SK-N-SH treated with all-trans-retinoic acid at 6 μM for 48 hours (cell line): ENCODE measurements at regions not wholly inside any gene's neighbourhood (a gene's known extent, or its start where the extent isn't known, plus 50 kb on each side); places are given as distances from the start of the nearest gene placed in this dataset.
A peak's percentile ranks its signal among the peaks of the same experiment; 100 is the strongest.

Source experiments
- ATAC-seq: fragments of 200-7000 bp; cut with Tn5 transposase; 3 replicates; pipeline ENCODE4 v1.9.1; 2020; ENCODE audit warnings: mild to moderate bottlenecking, moderate library complexity
- ARNTL ChIP-seq: fragments of 450-650 bp; formaldehyde crosslinking; IDR thresholded peaks from 2 replicates; pipeline ENCODE4 v1.5.0; 2020; ENCODE audit warnings: low read depth, mild to moderate bottlenecking, moderate library complexity, borderline replicate concordance
- BACH2 ChIP-seq: fragments of 250-450 bp; sonication (Bioruptor Pico); IDR thresholded peaks from 2 replicates; pipeline ENCODE4 v1.9.0; 2021; ENCODE audit warnings: mild to moderate bottlenecking, borderline replicate concordance
- CSDC2 ChIP-seq: fragments of 250-450 bp; sonication (Bioruptor Pico); IDR thresholded peaks from 2 replicates; pipeline ENCODE4 v1.5.0; 2020; ENCODE audit warnings: mild to moderate bottlenecking, moderate library complexity
- ESRRG ChIP-seq: fragments of 250-450 bp; sonication (Bioruptor Pico); IDR thresholded peaks from 2 replicates; pipeline ENCODE4 v1.6.1; 2021; ENCODE audit warnings: mild to moderate bottlenecking
- GLIS3 ChIP-seq: fragments of 250-450 bp; sonication (Bioruptor Pico); IDR thresholded peaks from 2 replicates; pipeline ENCODE4 v1.5.0; 2020; ENCODE audit warnings: mild to moderate bottlenecking, moderate library complexity
- ISL1 ChIP-seq: fragments of 250-450 bp; sonication (Bioruptor Pico); IDR thresholded peaks from 2 replicates; pipeline ENCODE4 v2.1.2; 2022; ENCODE audit warnings: mild to moderate bottlenecking, moderate library complexity
- OSR1 ChIP-seq: fragments of 250-450 bp; sonication (Bioruptor Pico); IDR thresholded peaks from 2 replicates; pipeline ENCODE4 v1.8.0; 2022; ENCODE audit warnings: moderate library complexity, mild to moderate bottlenecking, inconsistent platforms
- PATZ1 ChIP-seq: fragments of 250-450 bp; sonication (Bioruptor Pico); IDR thresholded peaks from 2 replicates; pipeline ENCODE4 v1.8.0; 2020; ENCODE audit warnings: mild to moderate bottlenecking, moderate library complexity, borderline replicate concordance
- POU6F1 ChIP-seq: fragments of 250-450 bp; sonication (Bioruptor Pico); IDR thresholded peaks from 2 replicates; pipeline ENCODE4 v1.8.0; 2021; ENCODE audit warnings: low read depth, mild to moderate bottlenecking, moderate library complexity, borderline replicate concordance
- PPARA ChIP-seq: fragments of 250-450 bp; sonication (Bioruptor Pico); IDR thresholded peaks from 2 replicates; pipeline ENCODE4 v1.5.0; 2020; ENCODE audit warnings: mild to moderate bottlenecking, borderline replicate concordance
- RARB ChIP-seq: fragments of 250-450 bp; sonication (Bioruptor Pico); IDR thresholded peaks from 2 replicates; pipeline ENCODE4 v1.8.0; 2021; ENCODE audit warnings: mild to moderate bottlenecking, moderate library complexity
- SNAI2 ChIP-seq: fragments of 250-450 bp; sonication (Bioruptor Pico); IDR thresholded peaks from 2 replicates; pipeline ENCODE4 v1.5.0; 2020; ENCODE audit warnings: mild to moderate bottlenecking, moderate library complexity
- TCF4 ChIP-seq: fragments of 250-450 bp; sonication (Bioruptor Pico); IDR thresholded peaks from 2 replicates; pipeline ENCODE4 v1.8.0; 2021; ENCODE audit warnings: mild to moderate bottlenecking, moderate library complexity, borderline replicate concordance
- TOX ChIP-seq: fragments of 250-450 bp; sonication (Bioruptor Pico); IDR thresholded peaks from 2 replicates; pipeline ENCODE4 v1.8.0; 2021; ENCODE audit warnings: mild to moderate bottlenecking, moderate library complexity, borderline replicate concordance
- ZC3H10 ChIP-seq: fragments of 250-450 bp; sonication (Bioruptor Pico); IDR thresholded peaks from 2 replicates; pipeline ENCODE4 v1.5.1; 2021; ENCODE audit warnings: mild to moderate bottlenecking, moderate library complexity
- ZFP3 ChIP-seq: fragments of 250-450 bp; sonication (Bioruptor Pico); IDR thresholded peaks from 2 replicates; pipeline ENCODE4 v1.5.0; 2020; ENCODE audit warnings: mild to moderate bottlenecking, moderate library complexity
- ZFP30 ChIP-seq: fragments of 450-650 bp; formaldehyde crosslinking; IDR thresholded peaks from 2 replicates; pipeline ENCODE4 v1.5.0; 2022; ENCODE audit warnings: mild to moderate bottlenecking, moderate library complexity
- ZNF565 ChIP-seq: fragments of 450-650 bp; formaldehyde crosslinking; conservative IDR thresholded peaks from 2 replicates; pipeline ENCODE4 v1.5.0; 2020; ENCODE audit warnings: low read depth, mild to moderate bottlenecking, moderate library complexity
- ZNF70 ChIP-seq: fragments of 450-650 bp; formaldehyde crosslinking; IDR thresholded peaks from 2 replicates; pipeline ENCODE4 v1.5.0; 2020; ENCODE audit warnings: mild to moderate bottlenecking, moderate library complexity
- ZNF8 ChIP-seq: fragments of 450-650 bp; formaldehyde crosslinking; IDR thresholded peaks from 2 replicates; pipeline ENCODE4 v1.5.0; 2020; ENCODE audit warnings: mild to moderate bottlenecking, moderate library complexity
- TF ChIP-seq, protein P1 (sequence below): fragments of 250-450 bp; sonication (Bioruptor Pico); IDR thresholded peaks from 2 replicates; pipeline ENCODE4 v1.5.1; 2021; ENCODE audit warnings: mild to moderate bottlenecking, moderate library complexity
- TF ChIP-seq, protein P2 (sequence below): fragments of 250-450 bp; sonication (Bioruptor Pico); IDR thresholded peaks from 2 replicates; pipeline ENCODE4 v1.5.0; 2020; ENCODE audit warnings: mild to moderate bottlenecking, moderate library complexity

GRCh38 chr3:80035021-80035420 is 267.2 kb upstream of the ROBO1 start (continued):
- no peak for TF ChIP-seq PATZ1 (CRISPR knock-in tag)
- TF ChIP-seq, all 23 proteins: peak for 0

GRCh38 chr3:80023010-80023409 is 255.2 kb upstream of the ROBO1 start:
- TF ChIP-seq POU6F1 (CRISPR knock-in tag) (no peak), PPARA (no peak), GLIS3 (CRISPR knock-in tag) (no peak), TOX (CRISPR knock-in tag) (no peak), ISL1 (CRISPR knock-in tag) (no peak), ZNF8 (CRISPR knock-in tag) (no peak), ESRRG (no peak), SNAI2 (no peak), ZC3H10 (CRISPR knock-in tag) (no peak), PATZ1 (CRISPR knock-in tag) (no peak), OSR1 (CRISPR knock-in tag) (no peak), ZNF70 (no peak)
- TF ChIP-seq, protein P1, sequence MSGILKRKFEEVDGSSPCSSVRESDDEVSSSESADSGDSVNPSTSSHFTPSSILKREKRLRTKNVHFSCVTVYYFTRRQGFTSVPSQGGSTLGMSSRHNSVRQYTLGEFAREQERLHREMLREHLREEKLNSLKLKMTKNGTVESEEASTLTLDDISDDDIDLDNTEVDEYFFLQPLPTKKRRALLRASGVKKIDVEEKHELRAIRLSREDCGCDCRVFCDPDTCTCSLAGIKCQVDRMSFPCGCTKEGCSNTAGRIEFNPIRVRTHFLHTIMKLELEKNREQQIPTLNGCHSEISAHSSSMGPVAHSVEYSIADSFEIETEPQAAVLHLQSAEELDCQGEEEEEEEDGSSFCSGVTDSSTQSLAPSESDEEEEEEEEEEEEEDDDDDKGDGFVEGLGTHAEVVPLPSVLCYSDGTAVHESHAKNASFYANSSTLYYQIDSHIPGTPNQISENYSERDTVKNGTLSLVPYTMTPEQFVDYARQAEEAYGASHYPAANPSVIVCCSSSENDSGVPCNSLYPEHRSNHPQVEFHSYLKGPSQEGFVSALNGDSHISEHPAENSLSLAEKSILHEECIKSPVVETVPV (CRISPR knock-in tag), result no peak
- TF ChIP-seq, protein P2, sequence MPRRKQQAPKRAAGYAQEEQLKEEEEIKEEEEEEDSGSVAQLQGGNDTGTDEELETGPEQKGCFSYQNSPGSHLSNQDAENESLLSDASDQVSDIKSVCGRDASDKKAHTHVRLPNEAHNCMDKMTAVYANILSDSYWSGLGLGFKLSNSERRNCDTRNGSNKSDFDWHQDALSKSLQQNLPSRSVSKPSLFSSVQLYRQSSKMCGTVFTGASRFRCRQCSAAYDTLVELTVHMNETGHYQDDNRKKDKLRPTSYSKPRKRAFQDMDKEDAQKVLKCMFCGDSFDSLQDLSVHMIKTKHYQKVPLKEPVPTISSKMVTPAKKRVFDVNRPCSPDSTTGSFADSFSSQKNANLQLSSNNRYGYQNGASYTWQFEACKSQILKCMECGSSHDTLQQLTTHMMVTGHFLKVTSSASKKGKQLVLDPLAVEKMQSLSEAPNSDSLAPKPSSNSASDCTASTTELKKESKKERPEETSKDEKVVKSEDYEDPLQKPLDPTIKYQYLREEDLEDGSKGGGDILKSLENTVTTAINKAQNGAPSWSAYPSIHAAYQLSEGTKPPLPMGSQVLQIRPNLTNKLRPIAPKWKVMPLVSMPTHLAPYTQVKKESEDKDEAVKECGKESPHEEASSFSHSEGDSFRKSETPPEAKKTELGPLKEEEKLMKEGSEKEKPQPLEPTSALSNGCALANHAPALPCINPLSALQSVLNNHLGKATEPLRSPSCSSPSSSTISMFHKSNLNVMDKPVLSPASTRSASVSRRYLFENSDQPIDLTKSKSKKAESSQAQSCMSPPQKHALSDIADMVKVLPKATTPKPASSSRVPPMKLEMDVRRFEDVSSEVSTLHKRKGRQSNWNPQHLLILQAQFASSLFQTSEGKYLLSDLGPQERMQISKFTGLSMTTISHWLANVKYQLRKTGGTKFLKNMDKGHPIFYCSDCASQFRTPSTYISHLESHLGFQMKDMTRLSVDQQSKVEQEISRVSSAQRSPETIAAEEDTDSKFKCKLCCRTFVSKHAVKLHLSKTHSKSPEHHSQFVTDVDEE, result no peak
- TF ChIP-seq, all 23 proteins: peak for 0

DNA sequence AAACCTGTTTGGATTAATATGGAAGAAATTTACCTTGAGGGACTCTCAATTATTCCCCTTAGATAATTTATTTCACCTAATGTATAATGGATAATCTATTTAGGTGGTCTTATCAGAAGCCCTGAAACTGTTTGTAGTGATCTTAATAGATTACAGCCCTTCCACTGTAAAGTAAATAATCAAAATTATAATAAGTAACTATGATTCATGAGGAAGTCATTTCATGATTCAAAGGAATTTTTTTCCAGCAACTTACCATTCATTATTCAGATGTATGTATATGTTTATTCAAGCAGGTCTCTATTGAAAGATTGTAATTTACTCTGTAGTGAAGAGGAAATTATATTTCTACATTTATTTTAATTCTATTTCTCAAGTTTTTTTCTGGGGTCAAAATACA is 250.6 kb upstream of the ROBO1 start:
- TF ChIP-seq ZNF70 (no peak), ZNF565 (no peak), ISL1 (CRISPR knock-in tag) (peak; percentile 49)
- no peak for ATAC-seq

More at GRCh38 chr3:80023010-80023409, 255.2 kb upstream of the ROBO1 start:
- no peak for ATAC-seq

GRCh38 chr3:80017369-80017768 is 249.6 kb upstream of the ROBO1 start:
- no peak for ATAC-seq
- TF ChIP-seq ARNTL (CRISPR knock-in tag) (no peak), TCF4 (CRISPR knock-in tag) (no peak), ISL1 (CRISPR knock-in tag) (no peak), ZFP30 (CRISPR knock-in tag) (no peak), TOX (CRISPR knock-in tag) (no peak), ZNF565 (no peak), GLIS3 (CRISPR knock-in tag) (no peak), ZC3H10 (CRISPR knock-in tag) (no peak), BACH2 (CRISPR knock-in tag) (no peak), PPARA (no peak), OSR1 (CRISPR knock-in tag) (no peak), ESRRG (no peak), ZFP3 (CRISPR knock-in tag) (no peak), ZNF8 (CRISPR knock-in tag) (no peak), CSDC2 (CRISPR knock-in tag) (no peak), RARB (CRISPR knock-in tag) (no peak)
- TF ChIP-seq, protein P1 (CRISPR knock-in tag), result no peak
- TF ChIP-seq, protein P2, result no peak
